H1 (cell line): ENCODE measurements at regions not wholly inside any gene's neighbourhood (a gene's known extent, or its start where the extent isn't known, plus 50 kb on each side); places are given as distances from the start of the nearest gene placed in this dataset.

Experiments used
- BACH1 ChIP-seq: IDR thresholded peaks from 2 replicates; pipeline ENCODE4 v1.6.1; 2012; ENCODE audit warnings: low read length, improper control_type of control experiment
- EZH2 ChIP-seq: fragments of 200-600 bp; sonication (generic); IDR thresholded peaks from 2 replicates; pipeline ENCODE4 v1.7.1; 2012; ENCODE audit warnings: low read depth, mild to moderate bottlenecking, moderate library complexity, low read length, inconsistent platforms; ENCODE audit not compliant: severe bottlenecking
- KDM1A ChIP-seq: fragments of 200-600, 300-600 bp; sonication (generic); IDR thresholded peaks from 2 replicates; pipeline ENCODE4 v1.7.1; 2016; ENCODE audit warnings: mild to moderate bottlenecking, low read length, borderline replicate concordance
- NRF1 ChIP-seq: IDR thresholded peaks from 2 replicates; pipeline ENCODE4 v1.6.1; 2011; ENCODE audit warnings: mild to moderate bottlenecking, low read depth, low read length, improper control_type of control experiment
- RFX5 ChIP-seq: IDR thresholded peaks from 2 replicates; pipeline ENCODE4 v1.6.1; 2011; ENCODE audit warnings: low read depth, low read length, improper control_type of control experiment, borderline replicate concordance
- TAF1 ChIP-seq: IDR thresholded peaks from 2 replicates; pipeline ENCODE4 v1.6.1; 2011; ENCODE audit warnings: mild to moderate bottlenecking, low read depth, low read length
- TAF7 ChIP-seq: optimal IDR thresholded peaks from 2 replicates; pipeline ENCODE3; 2011; ENCODE audit warnings: low read depth, mild to moderate bottlenecking, inconsistent platforms, low read length, moderate library complexity, borderline replicate concordance

- TF ChIP-seq TAF1 (no peak), RFX5 (no peak), NRF1 (no peak), TAF7 (no peak), EZH2 (no peak), BACH1 (no peak), KDM1A (no peak)
- TF ChIP-seq, all 59 proteins: peak for 0
Measured at GRCh38 chr5:26663500-26663899, 374.9 kb downstream of the CDH9 start (continued).
